Left kidney (tissue), 1 donor: ENCODE measurements at regions not wholly inside any gene's neighbourhood (a gene's known extent, or its start where the extent isn't known, plus 50 kb on each side); places are given as distances from the start of the nearest gene placed in this dataset.
A peak's percentile ranks its signal among the peaks of the same experiment; 100 is the strongest.

Source experiments
- DNase-seq: peaks from one replicate; pipeline ENCODE4 v3.0.0-alpha.2; 2013

- DNase-seq, result no peak
Measured at GRCh38 chr6:120058410-120058809, 708.8 kb upstream of the MAN1A1 start.

- no peak for DNase-seq
Measured at GRCh38 chr6:120056085-120056484, 706.5 kb upstream of the MAN1A1 start.

GRCh38 chr6:120055071-120055470, 705.5 kb upstream of the MAN1A1 start:
- DNase-seq, result no peak

GRCh38 chr6:120039664-120040063, 690.1 kb upstream of the MAN1A1 start:
- DNase-seq, result no peak

- no peak for DNase-seq
Measured at GRCh38 chr6:120031837-120032236, 682.3 kb upstream of the MAN1A1 start.

GRCh38 chr6:120026791-120027190, 677.2 kb upstream of the MAN1A1 start:
- DNase-seq, result no peak

- DNase-seq, result no peak
Measured at GRCh38 chr6:120010075-120010474, 660.5 kb upstream of the MAN1A1 start.

GRCh38 chr6:120005292-120005976, 655.9 kb upstream of the MAN1A1 start:
- no peak for DNase-seq

- DNase-seq, result no peak
Measured at GRCh38 chr6:119986934-119987549, 637.5 kb upstream of the MAN1A1 start.

GRCh38 chr6:119985952-119986736, 636.6 kb upstream of the MAN1A1 start:
- DNase-seq, result no peak

- DNase-seq, result no peak
Measured at GRCh38 chr6:119980802-119981201, 631.2 kb upstream of the MAN1A1 start.

GRCh38 chr6:119979862-119980261, 630.3 kb upstream of the MAN1A1 start:
- DNase-seq, result no peak

- peak; percentile 6 for DNase-seq
Measured at GRCh38 chr6:119978274-119978889, 628.8 kb upstream of the MAN1A1 start.

- no peak for DNase-seq
Measured at GRCh38 chr6:119974430-119975159, 625.0 kb upstream of the MAN1A1 start.

- DNase-seq, result no peak
Measured at GRCh38 chr6:119966484-119966883, 616.9 kb upstream of the MAN1A1 start.

GRCh38 chr6:119965900-119966299, 616.3 kb upstream of the MAN1A1 start:
- DNase-seq, result no peak

GRCh38 chr6:119965008-119965407, 615.4 kb upstream of the MAN1A1 start:
- no peak for DNase-seq

GRCh38 chr6:119962505-119962904, 612.9 kb upstream of the MAN1A1 start:
- no peak for DNase-seq

GRCh38 chr6:119961450-119961849, 611.9 kb upstream of the MAN1A1 start:
- no peak for DNase-seq

GRCh38 chr6:119960456-119960855, 610.9 kb upstream of the MAN1A1 start:
- DNase-seq, result no peak

- no peak for DNase-seq
Measured at GRCh38 chr6:119960036-119960435, 610.5 kb upstream of the MAN1A1 start.

GRCh38 chr6:119957195-119957594, 607.6 kb upstream of the MAN1A1 start:
- DNase-seq, result no peak
